Nephron progenitor cell (in vitro differentiated cells): ENCODE measurements at regions not wholly inside any gene's neighbourhood (a gene's known extent, or its start where the extent isn't known, plus 50 kb on each side); places are given as distances from the start of the nearest gene placed in this dataset.
A peak's percentile ranks its signal among the peaks of the same experiment; 100 is the strongest.

Experiments used
- DNase-seq: peaks from one replicate; pipeline ENCODE4 v3.0.0; 2021
- H3K27ac Mint-ChIP-seq: 2 replicates; pipeline ENCODE4 v1.8.0; 2021; ENCODE audit warnings: mild to moderate bottlenecking, moderate library complexity, mixed read lengths
- H3K27me3 Mint-ChIP-seq: 2 replicates; pipeline ENCODE4 v1.8.0; 2021; ENCODE audit warnings: mild to moderate bottlenecking, low read depth, mixed read lengths; ENCODE audit not compliant: poor library complexity
- H3K36me3 Mint-ChIP-seq: 2 replicates; pipeline ENCODE4 v1.8.0; 2021; ENCODE audit warnings: low read depth, mixed read lengths
- H3K4me1 Mint-ChIP-seq: 2 replicates; pipeline ENCODE4 v1.8.0; 2021; ENCODE audit warnings: mixed read lengths
- H3K4me3 Mint-ChIP-seq: 2 replicates; pipeline ENCODE4 v1.8.0; 2021; ENCODE audit warnings: mild to moderate bottlenecking, moderate library complexity, mixed read lengths
- H3K9me3 Mint-ChIP-seq: 2 replicates; pipeline ENCODE4 v1.8.0; 2021; ENCODE audit warnings: mild to moderate bottlenecking, moderate library complexity, mixed read lengths
- CTCF ChIP-seq: fragments of 200-600 bp; sonication (generic); IDR thresholded peaks from 2 replicates; pipeline ENCODE4 v1.5.0; 2021; ENCODE audit warnings: antibody characterized with exemption

GRCh38 chr12:3336606-3337311 is 154.2 kb upstream of the PRMT8 start:
- Mint-ChIP-seq H3K27ac (no peak overlapping the region), H3K4me3 (no peak overlapping the region), H3K4me1 (peaks cover 40% of the 10 kb centered on the region), H3K36me3 (no peaks in the 10 kb centered on the region), H3K9me3 (no peaks in the 10 kb centered on the region), H3K27me3 (no peaks in the 10 kb centered on the region)
- no peak for DNase-seq
- no peak for TF ChIP-seq CTCF

- no peak for DNase-seq
- no peaks in the 10 kb centered on the region for H3K36me3 Mint-ChIP-seq
- no peak for TF ChIP-seq CTCF
- H3K9me3 Mint-ChIP-seq, result no peaks in the 10 kb centered on the region
- peaks cover 50% of the 10 kb centered on the region for H3K4me1 Mint-ChIP-seq
- no peak overlapping the region for H3K4me3 Mint-ChIP-seq
- no peak overlapping the region for H3K27ac Mint-ChIP-seq
- peaks cover under 1% of the 10 kb centered on the region for H3K27me3 Mint-ChIP-seq
These were observed 153.1 kb upstream of the PRMT8 start for GRCh38 chr12:3337944-3338343.

- no peak for DNase-seq
- TF ChIP-seq CTCF, result no peak
- Mint-ChIP-seq H3K4me3 (no peak overlapping the region), H3K9me3 (no peaks in the 10 kb centered on the region), H3K27me3 (peaks cover 4% of the 10 kb centered on the region), H3K4me1 (peaks cover 39% of the 10 kb centered on the region), H3K36me3 (no peaks in the 10 kb centered on the region), H3K27ac (no peak overlapping the region)
These were observed 151.8 kb upstream of the PRMT8 start for GRCh38 chr12:3339221-3339620.

GRCh38 chr12:3341594-3341993 is 149.4 kb upstream of the PRMT8 start:
- no peaks in the 10 kb centered on the region for H3K36me3 Mint-ChIP-seq

GRCh38 chr12:3342051-3342450 is 149.0 kb upstream of the PRMT8 start:
- Mint-ChIP-seq H3K4me1 (peaks cover 22% of the 10 kb centered on the region), H3K36me3 (no peaks in the 10 kb centered on the region), H3K9me3 (no peaks in the 10 kb centered on the region), H3K4me3 (no peak overlapping the region), H3K27me3 (peaks cover 7% of the 10 kb centered on the region), H3K27ac (no peak overlapping the region)
- peak; percentile 61 for TF ChIP-seq CTCF
- peak; percentile 68 for DNase-seq

More at GRCh38 chr12:3341594-3341993, 149.4 kb upstream of the PRMT8 start:
- Mint-ChIP-seq H3K9me3 (no peaks in the 10 kb centered on the region), H3K27me3 (peaks cover 4% of the 10 kb centered on the region), H3K27ac (no peak overlapping the region), H3K4me1 (peaks cover 26% of the 10 kb centered on the region), H3K4me3 (no peak overlapping the region)
- DNase-seq, result no peak
- no peak for TF ChIP-seq CTCF

- Mint-ChIP-seq H3K27me3 (peaks cover 18% of the 10 kb centered on the region), H3K4me3 (no peak overlapping the region), H3K36me3 (no peaks in the 10 kb centered on the region), H3K27ac (no peak overlapping the region), H3K9me3 (no peaks in the 10 kb centered on the region), H3K4me1 (no peaks in the 10 kb centered on the region)
- TF ChIP-seq CTCF, result no peak
- DNase-seq, result no peak
These were observed 142.9 kb upstream of the PRMT8 start for GRCh38 chr12:3348055-3348454.
